ENCODE measurements at regions not wholly inside any gene's neighbourhood (a gene's known extent, or its start where the extent isn't known, plus 50 kb on each side); places are given as distances from the start of the nearest gene placed in this dataset.
A peak's percentile ranks its signal among the peaks of the same experiment; 100 is the strongest.

GRCh38 chr2:108067820-108068405, 81.6 kb downstream of the SLC5A7 start:
- no peak for DNase-seq

GRCh38 chr2:108069515-108070310, 83.4 kb downstream of the SLC5A7 start:
- no peak for DNase-seq

- no peak for DNase-seq
Observed at GRCh38 chr2:108073415-108074072, 87.2 kb downstream of the SLC5A7 start.

GRCh38 chr2:108074150-108074549, 87.8 kb downstream of the SLC5A7 start:
- no peak for DNase-seq

GRCh38 chr2:108074946-108075345, 88.6 kb downstream of the SLC5A7 start:
- DNase-seq = no peak

GRCh38 chr2:108076527-108076926, 90.2 kb downstream of the SLC5A7 start:
- DNase-seq = no peak

- no peak for DNase-seq
Observed at GRCh38 chr2:108079736-108080135, 93.4 kb downstream of the SLC5A7 start.

GRCh38 chr2:108080177-108080576, 93.9 kb downstream of the SLC5A7 start:
- DNase-seq = no peak

GRCh38 chr2:108082978-108083377, 96.7 kb downstream of the SLC5A7 start:
- DNase-seq = no peak

- DNase-seq = no peak
Observed at GRCh38 chr2:108084311-108084710, 98.0 kb downstream of the SLC5A7 start.

GRCh38 chr2:108092886-108093285, 106.6 kb downstream of the SLC5A7 start:
- DNase-seq = no peak

GRCh38 chr2:108101481-108101880, 115.2 kb downstream of the SLC5A7 start:
- DNase-seq = no peak

GRCh38 chr2:108106731-108107130, 120.4 kb downstream of the SLC5A7 start:
- no peak for DNase-seq

GRCh38 chr2:108111936-108112335, 125.6 kb downstream of the SLC5A7 start:
- no peak for DNase-seq

GRCh38 chr2:108115868-108116267, 123.9 kb upstream of the SULT1C3 start:
- no peak for DNase-seq

GRCh38 chr2:108118996-108119395, 120.8 kb upstream of the SULT1C3 start:
- peak in 1 of 56 donors; percentile 6 for DNase-seq

- DNase-seq = no peak
Observed at GRCh38 chr2:108119492-108119891, 120.3 kb upstream of the SULT1C3 start.

GRCh38 chr2:108124736-108125495, 114.9 kb upstream of the SULT1C3 start:
- DNase-seq = no peak

- DNase-seq = no peak
Observed at GRCh38 chr2:108125581-108125980, 114.2 kb upstream of the SULT1C3 start.

GRCh38 chr2:108128249-108128648, 111.5 kb upstream of the SULT1C3 start:
- no peak for DNase-seq

GRCh38 chr2:108129636-108130035, 110.1 kb upstream of the SULT1C3 start:
- peak in 4 of 56 donors; percentile 3 to 7 (median 6) for DNase-seq

- DNase-seq = no peak
Observed at GRCh38 chr2:108133457-108133856, 106.3 kb upstream of the SULT1C3 start.
